Keratinocyte (primary cell): ENCODE measurements at regions not wholly inside any gene's neighbourhood (a gene's known extent, or its start where the extent isn't known, plus 50 kb on each side); places are given as distances from the start of the nearest gene placed in this dataset.
A peak's percentile ranks its signal among the peaks of the same experiment; 100 is the strongest.

ENCODE experiments used
- DNase-seq: peaks from one replicate; pipeline ENCODE4 v3.0.0-alpha.2; 2011; ENCODE audit warnings: low read depth, missing footprints, low spot score
- FAIRE-seq: peaks from 2 replicates; lab custom pipeline; 2011; peaks lifted over from hg19 to GRCh38; lab: Jason Lieb, UNC
- H2AFZ ChIP-seq: 2 replicates; pipeline ENCODE4 v1.6.0; 2012; ENCODE audit warnings: low read length, control low read depth, inconsistent platforms; ENCODE audit not compliant: control insufficient read depth
- H3K27ac ChIP-seq: 2 replicates; pipeline ENCODE4 v1.5.1; 2011; ENCODE audit warnings: low read length; ENCODE audit not compliant: control insufficient read depth, insufficient read depth
- H3K27me3 ChIP-seq: 3 replicates; pipeline ENCODE4 v1.6.0; 2011; ENCODE audit warnings: low read length; ENCODE audit not compliant: control insufficient read depth, insufficient read depth; ENCODE audit errors: extremely low read depth
- H3K36me3 ChIP-seq, 2 experiments: 2 replicates in 1 of 2; 3 replicates in 1 of 2; pipeline ENCODE4 v1.5.1; 2011; ENCODE audit warnings: low read length in 2 of 2, mild to moderate bottlenecking in 1 of 2; ENCODE audit not compliant: control insufficient read depth in 2 of 2, insufficient read depth in 2 of 2; ENCODE audit errors: extremely low read depth in 1 of 2
- H3K4me1 ChIP-seq: 3 replicates; pipeline ENCODE4 v1.5.1; 2011; ENCODE audit warnings: low read length; ENCODE audit not compliant: control insufficient read depth, insufficient read depth; ENCODE audit errors: extremely low read depth
- H3K4me2 ChIP-seq: 3 replicates; pipeline ENCODE4 v1.6.0; 2011; ENCODE audit warnings: low read depth, low read length; ENCODE audit not compliant: control insufficient read depth, insufficient read depth; ENCODE audit errors: extremely low read depth
- H3K4me3 ChIP-seq, 3 experiments: fragments of 200-600 bp in 1 of 3; sonication (generic) in 1 of 3; 2 replicates in 2 of 3; 3 replicates in 1 of 3; pipeline ENCODE4 v1.5.1; 2011 to 2016; ENCODE audit warnings: low read length in 3 of 3, mild to moderate bottlenecking in 3 of 3, control low read depth in 2 of 3, inconsistent platforms in 1 of 3, low read depth in 1 of 3, mixed read lengths in 1 of 3, mixed run types in 1 of 3, moderate library complexity in 1 of 3; ENCODE audit not compliant: control insufficient read depth in 2 of 3, insufficient read depth in 2 of 3; ENCODE audit errors: extremely low read depth in 1 of 3
- H3K79me2 ChIP-seq: 2 replicates; pipeline ENCODE4 v1.6.0; 2012; ENCODE audit warnings: low read length; ENCODE audit not compliant: control insufficient read depth, insufficient read depth
- H3K9ac ChIP-seq: 3 replicates; pipeline ENCODE4 v1.6.0; 2011; ENCODE audit warnings: low read length; ENCODE audit not compliant: control insufficient read depth, insufficient read depth; ENCODE audit errors: extremely low read depth
- H3K9me1 ChIP-seq: 3 replicates; pipeline ENCODE4 v1.6.0; 2011; ENCODE audit warnings: low read length; ENCODE audit not compliant: control insufficient read depth, insufficient read depth; ENCODE audit errors: extremely low read depth
- H3K9me3 ChIP-seq: 2 replicates; pipeline ENCODE4 v1.5.1; 2012; ENCODE audit warnings: low read depth, low read length; ENCODE audit not compliant: control insufficient read depth
- H4K20me1 ChIP-seq: 3 replicates; pipeline ENCODE4 v1.6.0; 2011; ENCODE audit warnings: low read length; ENCODE audit not compliant: control insufficient read depth, insufficient read depth; ENCODE audit errors: extremely low read depth
- CTCF ChIP-seq, 3 experiments: IDR thresholded peaks in 1 of 3; conservative IDR thresholded peaks in 1 of 3; optimal IDR thresholded peaks in 1 of 3; 2 replicates in 2 of 3; 3 replicates in 1 of 3; pipeline versions ENCODE3 to v1.5.1; 2011; ENCODE audit warnings: low read length in 3 of 3, mild to moderate bottlenecking in 3 of 3, moderate library complexity in 2 of 3, control low read depth in 1 of 3, inconsistent platforms in 1 of 3; ENCODE audit not compliant: insufficient read depth in 2 of 3; ENCODE audit errors: extremely low read depth in 1 of 3
- EZH2 ChIP-seq: IDR thresholded peaks from one replicate; pipeline ENCODE4 v1.6.1; 2012; ENCODE audit warnings: inconsistent platforms, mild to moderate bottlenecking, low read length, moderate library complexity
- dilution Hi-C: fragments of 300-500 bp; cut with MboI; formaldehyde crosslinking; loops from one replicate; pipeline ENCODE4 v1.7.0; 2020; ENCODE audit warnings: low sequenced_read_pairs; ENCODE audit not compliant: extremely low pct_ligation_motif_present

DNA sequence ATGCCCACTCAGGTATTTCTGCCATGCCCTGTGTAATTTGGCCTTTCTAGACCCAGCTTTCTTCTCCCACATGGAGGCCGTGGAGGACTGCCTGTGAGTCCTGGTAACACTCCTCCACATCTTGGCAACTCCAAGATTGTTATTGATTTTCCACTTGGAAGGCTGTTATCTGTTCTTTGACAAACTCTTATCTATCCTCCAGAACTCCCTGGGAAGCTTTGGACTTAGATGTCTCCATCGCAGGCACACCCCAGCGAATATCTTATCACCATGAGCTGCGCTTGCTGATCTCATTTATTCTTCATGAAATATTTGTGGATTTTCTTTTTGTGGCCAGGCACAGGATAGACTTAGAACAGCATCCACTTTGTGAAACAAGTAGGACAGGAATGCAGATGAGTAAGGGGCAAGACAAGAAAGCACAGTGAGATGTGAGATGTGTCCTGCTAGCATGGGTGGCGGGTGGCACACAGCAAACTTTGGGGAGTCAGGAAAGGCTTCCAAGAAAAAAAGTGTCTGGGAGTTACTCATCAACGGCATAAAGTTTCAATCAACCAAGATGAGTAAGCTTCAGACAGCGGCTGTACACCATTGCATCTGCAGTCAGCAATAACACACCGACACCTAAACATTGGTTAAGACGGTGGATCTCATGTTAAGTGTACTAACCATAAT is 84.5 kb upstream of the IRS2 start:
- Histone ChIP-seq H3K4me2 (no peak overlapping the region), H3K9me1 (no peaks in the 10 kb centered on the region), H3K4me3 (no peak overlapping the region), H3K4me1 (peaks cover 4% of the 10 kb centered on the region), H3K36me3 (no peaks in the 10 kb centered on the region), H3K79me2 (no peaks in the 10 kb centered on the region), H3K9ac (no peak overlapping the region), H4K20me1 (no peaks in the 10 kb centered on the region), H3K9me3 (no peaks in the 10 kb centered on the region), H3K27ac (no peak overlapping the region), H2AFZ (no peak overlapping the region), H3K27me3 (no peaks in the 10 kb centered on the region)
- no peak for FAIRE-seq
- TF ChIP-seq EZH2 (no peak), CTCF (optimal IDR thresholded peaks at IDR 0.05 in 1 of 3, IDR thresholded peaks at IDR 0.05 in 1 of 3, conservative IDR thresholded peaks at IDR 0.05 in 1 of 3; ENCODE audit: extremely low read depth in 1 of 3, insufficient read depth in 2 of 3, low read length in 3 of 3) (no peak)
- dilution Hi-C loops = no loop called here
- DNase-seq = no peak

- H3K9me3 ChIP-seq = no peaks in the 10 kb centered on the region
- H3K9me1 ChIP-seq = no peaks in the 10 kb centered on the region
- DNase-seq (no peak), FAIRE-seq (no peak)
- no peaks in the 10 kb centered on the region for H3K27me3 ChIP-seq
- no peaks in the 10 kb centered on the region for H3K79me2 ChIP-seq
- no peaks in the 10 kb centered on the region for H4K20me1 ChIP-seq
- H3K27ac ChIP-seq = no peak overlapping the region
- H3K4me3 ChIP-seq = no peak overlapping the region
- no peak overlapping the region for H2AFZ ChIP-seq
- dilution Hi-C loops = no loop called here
- TF ChIP-seq EZH2 = no peak
- TF ChIP-seq CTCF (optimal IDR thresholded peaks at IDR 0.05 in 1 of 3, IDR thresholded peaks at IDR 0.05 in 1 of 3, conservative IDR thresholded peaks at IDR 0.05 in 1 of 3; ENCODE audit: extremely low read depth in 1 of 3, insufficient read depth in 2 of 3, low read length in 3 of 3) = no peak
- H3K9ac ChIP-seq = no peak overlapping the region
- peaks cover 4% of the 10 kb centered on the region for H3K4me1 ChIP-seq
- no peaks in the 10 kb centered on the region for H3K36me3 ChIP-seq
- peak overlapping the region; percentile 59 for H3K4me2 ChIP-seq
These were observed 83.9 kb upstream of the IRS2 start for GRCh38 chr13:109870274-109870673.
